Mesenchymal stem cell (in vitro differentiated cells and primary cell): ENCODE measurements at regions not wholly inside any gene's neighbourhood (a gene's known extent, or its start where the extent isn't known, plus 50 kb on each side); places are given as distances from the start of the nearest gene placed in this dataset.
"Not testable (repeated sequence)": the region's sequence is repeated elsewhere in the genome, so short reads cannot be mapped to it uniquely, and the experiment has no call there.

ENCODE experiments used
- DNase-seq: peaks from one replicate; pipeline ENCODE4 v3.0.0-alpha.2; 2013
- H2AFZ ChIP-seq: one replicate; pipeline ENCODE4 v1.6.1; 2013; ENCODE audit warnings: low read depth, mild to moderate bottlenecking, control low read depth, inconsistent platforms, low read length, moderate library complexity
- H2AK5ac ChIP-seq: 2 replicates; pipeline ENCODE4 v1.6.1; 2013; ENCODE audit warnings: low read length, moderate library complexity, mild to moderate bottlenecking, inconsistent platforms; ENCODE audit not compliant: severe bottlenecking
- H2BK120ac ChIP-seq: one replicate; pipeline ENCODE4 v1.6.1; 2013; ENCODE audit warnings: low read depth, mild to moderate bottlenecking, inconsistent platforms, low read length, moderate library complexity
- H2BK12ac ChIP-seq, 2 experiments: one replicate each; pipeline ENCODE4 v1.6.1; 2013; ENCODE audit warnings: inconsistent platforms in 2 of 2, low read length in 2 of 2, mild to moderate bottlenecking in 2 of 2, moderate library complexity in 2 of 2, control low read depth in 1 of 2
- H2BK15ac ChIP-seq: one replicate; pipeline ENCODE4 v1.6.1; 2013; ENCODE audit warnings: mild to moderate bottlenecking, low read depth, inconsistent platforms; ENCODE audit not compliant: poor library complexity, severe bottlenecking
- H2BK5ac ChIP-seq: 2 replicates; pipeline ENCODE4 v1.6.1; 2013; ENCODE audit warnings: low read depth, mild to moderate bottlenecking, low read length, control low read depth, inconsistent platforms; ENCODE audit not compliant: poor library complexity, severe bottlenecking
- H3K14ac ChIP-seq, 2 experiments: one replicate each; pipeline ENCODE4 v1.6.1; 2013; ENCODE audit warnings: inconsistent platforms in 2 of 2, low read length in 2 of 2, control low read depth in 1 of 2, mild to moderate bottlenecking in 1 of 2, moderate library complexity in 1 of 2
- H3K18ac ChIP-seq, 2 experiments: one replicate each; pipeline ENCODE4 v1.6.1; 2013; ENCODE audit warnings: inconsistent platforms in 2 of 2, low read length in 2 of 2, control low read depth in 1 of 2, low read depth in 1 of 2, mild to moderate bottlenecking in 1 of 2
- H3K23ac ChIP-seq, 2 experiments: one replicate each; pipeline ENCODE4 v1.6.1; 2013; ENCODE audit warnings: inconsistent platforms in 2 of 2, low read length in 2 of 2, mild to moderate bottlenecking in 2 of 2, moderate library complexity in 2 of 2, control low read depth in 1 of 2
- H3K27ac ChIP-seq: 2 replicates; pipeline ENCODE4 v1.5.1; 2013; ENCODE audit warnings: mild to moderate bottlenecking, moderate library complexity, low read length, control low read depth, inconsistent platforms; ENCODE audit not compliant: poor library complexity, severe bottlenecking
- H3K27me3 ChIP-seq, 2 experiments: 2 replicates each; pipeline versions ENCODE4 v1.6.1 to v1.7.0; 2013; ENCODE audit warnings: low read length in 2 of 2, mild to moderate bottlenecking in 2 of 2, moderate library complexity in 2 of 2, control low read depth in 1 of 2, inconsistent platforms in 1 of 2; ENCODE audit not compliant: control insufficient read depth in 1 of 2, insufficient read depth in 1 of 2
- H3K36me3 ChIP-seq, 2 experiments: 2 replicates each; pipeline versions ENCODE4 v1.6.1 to v1.7.0; 2013; ENCODE audit warnings: low read length in 2 of 2, control low read depth in 1 of 2, inconsistent platforms in 1 of 2, low read depth in 1 of 2, mild to moderate bottlenecking in 1 of 2; ENCODE audit not compliant: insufficient read depth in 2 of 2, control insufficient read depth in 1 of 2
- H3K4ac ChIP-seq, 2 experiments: one replicate each; pipeline ENCODE4 v1.6.1; 2013; ENCODE audit warnings: inconsistent platforms in 2 of 2, low read length in 2 of 2, mild to moderate bottlenecking in 2 of 2, moderate library complexity in 2 of 2, control low read depth in 1 of 2, low read depth in 1 of 2
- H3K4me1 ChIP-seq: 2 replicates; pipeline ENCODE4 v1.6.1; 2013; ENCODE audit warnings: low read depth, low read length, control low read depth; ENCODE audit not compliant: control insufficient read depth, insufficient read depth
- H3K4me2 ChIP-seq: 2 replicates; pipeline ENCODE4 v1.6.1; 2013; ENCODE audit warnings: low read length, mild to moderate bottlenecking, inconsistent platforms; ENCODE audit not compliant: poor library complexity, severe bottlenecking
- H3K4me3 ChIP-seq, 2 experiments: 2 replicates each; pipeline versions ENCODE4 v1.5.1 to v1.7.0; 2013; ENCODE audit warnings: low read length in 2 of 2, mild to moderate bottlenecking in 2 of 2, control low read depth in 1 of 2, low read depth in 1 of 2; ENCODE audit not compliant: insufficient read depth in 1 of 2
- H3K79me1 ChIP-seq: replicated peaks from 2 replicates; pipeline ENCODE4 v1.6.1; 2013; ENCODE audit warnings: mild to moderate bottlenecking, control low read depth, low read length, inconsistent platforms; ENCODE audit not compliant: poor library complexity, severe bottlenecking
- H3K9ac ChIP-seq: 2 replicates; pipeline ENCODE4 v1.7.0; 2013; ENCODE audit warnings: mild to moderate bottlenecking, low read length, moderate library complexity
- H3K9me3 ChIP-seq: 2 replicates; pipeline ENCODE4 v1.7.0; 2013; ENCODE audit warnings: mild to moderate bottlenecking, low read length; ENCODE audit not compliant: control insufficient read depth
- H4K8ac ChIP-seq: one replicate; pipeline ENCODE4 v1.6.1; 2013; ENCODE audit warnings: inconsistent platforms, mild to moderate bottlenecking, low read length, moderate library complexity
- H4K91ac ChIP-seq: one replicate; pipeline ENCODE4 v1.6.1; 2013; ENCODE audit warnings: mild to moderate bottlenecking, low read length, inconsistent platforms
- WGBS: methylation state at CpG from one replicate; pipeline ENCODE4 v1.1.7; 2013; ENCODE audit warnings: mixed read lengths; 5-methylcytosine and 5-hydroxymethylcytosine counted together

GRCh38 chr11:129645943-129646342, 169.7 kb upstream of the TMEM45B start:
- Histone ChIP-seq H2BK5ac (no peak overlapping the region), H3K36me3 (no peaks in the 10 kb centered on the region), H2BK120ac (no peak overlapping the region), H3K9me3 (no peaks in the 10 kb centered on the region), H3K23ac (no peak overlapping the region), H3K27me3 (no peaks in the 10 kb centered on the region), H3K9ac (no peak overlapping the region), H2AFZ (no peak overlapping the region), H2BK15ac (no peak overlapping the region), H3K4me1 (peaks cover 3% of the 10 kb centered on the region), H4K8ac (no peak overlapping the region), H3K79me1 (no peaks in the 10 kb centered on the region), H3K4ac (no peak overlapping the region), H3K4me3 (no peak overlapping the region), H3K18ac (no peak overlapping the region), H4K91ac (no peak overlapping the region), H3K4me2 (no peak overlapping the region), H2BK12ac (no peak overlapping the region), H3K14ac (no peak overlapping the region), H3K27ac (no peak overlapping the region), H2AK5ac (no peak overlapping the region)
- no peak for DNase-seq
- whole genome bisulfite sequencing: 57% methylated on average over 1 of the region's 1 CpG

GRCh38 chr11:129650044-129650443, 165.6 kb upstream of the TMEM45B start:
- H2AK5ac ChIP-seq, H3K9ac ChIP-seq, H3K4me1 ChIP-seq, H2BK12ac ChIP-seq, H3K4ac ChIP-seq, H3K4me3 ChIP-seq, H3K27me3 ChIP-seq, H3K36me3 ChIP-seq, H3K4me2 ChIP-seq, H2AFZ ChIP-seq, H3K18ac ChIP-seq, H2BK120ac ChIP-seq, H4K8ac ChIP-seq, H3K9me3 ChIP-seq, DNase-seq, H3K14ac ChIP-seq, H4K91ac ChIP-seq, H2BK15ac ChIP-seq, H3K27ac ChIP-seq, H3K79me1 ChIP-seq, H3K23ac ChIP-seq, H2BK5ac ChIP-seq: not testable (repeated sequence)
- whole genome bisulfite sequencing: 93% methylated on average over 4 of the region's 4 CpGs

- no peak overlapping the region for H3K9ac ChIP-seq
- H3K27ac ChIP-seq: no peak overlapping the region
- no peak overlapping the region for H3K18ac ChIP-seq
- no peak overlapping the region for H2BK5ac ChIP-seq
- no peak overlapping the region for H3K4ac ChIP-seq
- no peak overlapping the region for H2BK120ac ChIP-seq
- no peak for DNase-seq
- H2BK12ac ChIP-seq: no peak overlapping the region
- H3K14ac ChIP-seq: no peak overlapping the region
- H3K4me1 ChIP-seq: no peaks in the 10 kb centered on the region
- no peaks in the 10 kb centered on the region for H3K36me3 ChIP-seq
- no peak overlapping the region for H2BK15ac ChIP-seq
- no peak overlapping the region for H3K4me2 ChIP-seq
- H3K9me3 ChIP-seq: peaks cover 29% of the 10 kb centered on the region
- H2AFZ ChIP-seq: no peak overlapping the region
- no peak overlapping the region for H3K4me3 ChIP-seq
- no peak overlapping the region for H4K91ac ChIP-seq
- no peak overlapping the region for H4K8ac ChIP-seq
- H3K27me3 ChIP-seq: no peaks in the 10 kb centered on the region
- no peak overlapping the region for H2AK5ac ChIP-seq
- H3K79me1 ChIP-seq: no peaks in the 10 kb centered on the region
- no CpG with 5 or more reads among the region's 1 CpG for WGBS
- no peak overlapping the region for H3K23ac ChIP-seq
Measured at GRCh38 chr11:129652835-129653234, 162.8 kb upstream of the TMEM45B start.

GRCh38 chr11:129655247-129655832, 160.3 kb upstream of the TMEM45B start:
- Histone ChIP-seq H3K9me3 (peaks cover 30% of the 10 kb centered on the region), H3K4me1 (no peaks in the 10 kb centered on the region), H3K23ac (no peak overlapping the region), H3K79me1 (no peaks in the 10 kb centered on the region), H3K18ac (no peak overlapping the region), H2BK5ac (no peak overlapping the region), H3K9ac (no peak overlapping the region), H2BK120ac (no peak overlapping the region), H2BK12ac (no peak overlapping the region), H3K4me2 (no peak overlapping the region), H3K14ac (no peak overlapping the region), H3K36me3 (no peaks in the 10 kb centered on the region), H2BK15ac (no peak overlapping the region), H3K4ac (no peak overlapping the region), H3K27me3 (peaks cover 0 to 3% of the 10 kb centered on the region in 2 experiments), H2AK5ac (no peak overlapping the region), H4K8ac (no peak overlapping the region), H2AFZ (no peak overlapping the region), H4K91ac (no peak overlapping the region), H3K4me3 (no peak overlapping the region), H3K27ac (no peak overlapping the region)
- WGBS: 29% methylated on average over 1 of the region's 1 CpG
- DNase-seq: no peak
